ENCODE measurements at regions not wholly inside any gene's neighbourhood (a gene's known extent, or its start where the extent isn't known, plus 50 kb on each side); places are given as distances from the start of the nearest gene placed in this dataset.

DNA sequence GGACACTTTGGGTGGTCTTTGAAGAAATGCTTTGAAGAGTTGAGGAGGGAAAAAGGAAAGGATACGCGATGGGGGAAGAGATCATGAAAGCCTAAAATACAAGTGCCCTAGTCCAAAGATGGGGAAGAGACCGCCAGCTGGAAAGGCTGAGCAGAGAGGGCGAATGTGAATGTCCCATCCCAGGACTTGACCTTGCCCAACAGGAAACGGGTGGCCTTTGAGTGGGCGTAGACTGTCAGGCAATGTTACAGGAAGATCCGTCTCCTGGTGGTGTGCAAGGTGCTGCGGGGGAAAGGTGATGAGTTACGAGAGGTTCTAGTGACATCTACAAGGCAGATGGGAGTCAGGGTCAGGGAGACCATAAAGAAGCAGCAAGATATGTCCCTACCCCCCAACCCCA is 55.0 kb upstream of the TBXT start:
- Histone ChIP-seq H3K56ac (replicated peaks; ENCODE audit: insufficient read length, low read depth, low read length) (no peak overlapping the region), H3K4me1 (replicated peaks in 1 of 4; ENCODE audit: control insufficient read depth in 3 of 4, insufficient read depth in 4 of 4, low read length in 3 of 4) (peaks cover 0 to 3% (median 0%) of the 10 kb centered on the region in 4 experiments; a peak in 1 of 7 replicates), H3K27ac (ENCODE audit: low read depth, low read length) (no peak overlapping the region), H2BK12ac (ENCODE audit: low read depth, low read length) (no peak overlapping the region), H4K91ac (replicated peaks; ENCODE audit: insufficient read length, low read length) (no peak overlapping the region), H3K18ac (ENCODE audit: extremely low read depth, low read length) (no peak overlapping the region), H3K9me3 (ENCODE audit: insufficient read depth in 2 of 2, low read depth in 1 of 2, low read length in 1 of 2) (no peaks in the 10 kb centered on the region), H3K4me2 (ENCODE audit: insufficient read depth in 1 of 2, low read depth in 2 of 2, low read length in 2 of 2) (no peak overlapping the region), H3K23me2 (ENCODE audit: low read depth, low read length) (no peaks in the 10 kb centered on the region), H3K4ac (replicated peaks; ENCODE audit: insufficient read length, low read depth, low read length) (no peak overlapping the region), H3K79me1 (ENCODE audit: low read depth, low read length) (no peaks in the 10 kb centered on the region), H2AK5ac (ENCODE audit: low read depth, low read length) (no peak overlapping the region), H4K5ac (ENCODE audit: insufficient read length, low read depth, low read length) (no peak overlapping the region), H2BK20ac (ENCODE audit: low read length) (no peak overlapping the region), H3K36me3 (ENCODE audit: control insufficient read depth in 2 of 4, insufficient read depth in 4 of 4, low read length in 3 of 4) (no peaks in the 10 kb centered on the region), H2AFZ (ENCODE audit: low read length) (no peak overlapping the region), H3K14ac (ENCODE audit: insufficient read length) (no peak overlapping the region), H3K27me3 (replicated peaks in 1 of 4; ENCODE audit: control insufficient read depth in 3 of 4, extremely low read depth in 1 of 4, insufficient read depth in 3 of 4, low read length in 3 of 4) (peaks cover 0 to 2% (median 0%) of the 10 kb centered on the region in 4 experiments; a peak in 2 of 7 replicates), H3K79me2 (ENCODE audit: control insufficient read depth in 1 of 2, insufficient read depth in 2 of 2, low read length in 2 of 2) (no peaks in the 10 kb centered on the region), H4K20me1 (replicated peaks in 1 of 2; ENCODE audit: control insufficient read depth in 1 of 2, insufficient read depth in 2 of 2, low read length in 2 of 2) (no peaks in the 10 kb centered on the region), H2BK120ac (replicated peaks; ENCODE audit: low read depth, low read length) (no peak overlapping the region), H4K8ac (ENCODE audit: extremely low read depth, insufficient read depth, low read length) (no peak overlapping the region), H3K4me3 (ENCODE audit: extremely low read depth in 1 of 4, insufficient read depth in 2 of 4, low read depth in 3 of 4, low read length in 4 of 4) (no peak overlapping the region), H2BK15ac (ENCODE audit: low read length) (no peak overlapping the region), H3K9ac (replicated peaks in 1 of 4; ENCODE audit: extremely low read depth in 1 of 4, low read depth in 3 of 4, low read length in 3 of 4) (no peak overlapping the region), H3K23ac (ENCODE audit: insufficient read length) (no peak overlapping the region), H2BK5ac (ENCODE audit: low read depth, low read length) (no peak overlapping the region)
- TF ChIP-seq JUND (IDR thresholded peaks at IDR 0.05; ENCODE audit: low read length) (no peak), EP300 (IDR thresholded peaks at IDR 0.05; ENCODE audit: borderline replicate concordance in 1 of 2, low read depth in 2 of 2, low read length in 2 of 2) (no peak), NRF1 (IDR thresholded peaks at IDR 0.05; ENCODE audit: low read depth, low read length) (no peak), KDM5A (IDR thresholded peaks at IDR 0.05; ENCODE audit: low read length) (no peak), EZH2 (IDR thresholded peaks at IDR 0.05; ENCODE audit: low read depth, low read length, severe bottlenecking) (no peak)
- ChIA-PET CTCF (ENCODE audit: partially characterized antibody) (interaction anchor here (2.0 kb wide), 1 partner anchor 29 kb away, joined by 5 read pairs; no protein-coding TSS in a partner anchor), POLR2A (ENCODE audit: partially characterized antibody) (no interaction called here)
- WGBS, 2 experiments (ENCODE audit: extremely low coverage in 1 of 2, insufficient coverage in 1 of 2, insufficient read length in 1 of 2, insufficient replicate concordance in 2 of 2, low coverage in 1 of 2, low lambda C conversion rate in 2 of 2, missing lambda C conversion rate in 1 of 2): 94% methylated on average over 9 of the region's 9 CpGs; no CpG with 5 or more reads in 1 of the 2 experiments
- no peak for DNase-seq (ENCODE audit: low read depth in 1 of 2, low spot score in 2 of 2)
- no peak for FAIRE-seq
